HepG2 (cell line): ENCODE measurements at regions not wholly inside any gene's neighbourhood (a gene's known extent, or its start where the extent isn't known, plus 50 kb on each side); places are given as distances from the start of the nearest gene placed in this dataset.
A peak's percentile ranks its signal among the peaks of the same experiment; 100 is the strongest.

ENCODE experiments used
- ARNT ChIP-seq: fragments of 450-650 bp; IDR thresholded peaks from 2 replicates; pipeline ENCODE4 v1.6.1; 2017
- ASH2L ChIP-seq: fragments of 300-600, 200-600 bp; sonication (generic); IDR thresholded peaks from 2 replicates; pipeline ENCODE4 v1.7.0; 2017; ENCODE audit warnings: low read depth, mild to moderate bottlenecking, moderate library complexity, mixed read lengths, low read length; ENCODE audit not compliant: insufficient read length
- EEA1 ChIP-seq: sonication (generic); formaldehyde crosslinking; IDR thresholded peaks from 2 replicates; pipeline ENCODE4 v1.5.1; 2020; ENCODE audit warnings: mild to moderate bottlenecking, missing genetic modification reagents, borderline replicate concordance
- ELK4 ChIP-seq: sonication (generic); formaldehyde crosslinking; IDR thresholded peaks from 2 replicates; pipeline ENCODE4 v1.9.0; 2021; ENCODE audit warnings: missing genetic modification reagents, borderline replicate concordance
- FOXP1 ChIP-seq, 2 experiments: fragments of 450-650 bp in 1 of 2; IDR thresholded peaks; 2 replicates each; pipeline ENCODE4 v1.6.1; 2017 to 2018; ENCODE audit warnings: antibody characterized with exemption in 1 of 2
- JUND ChIP-seq: sonication (generic); formaldehyde crosslinking; IDR thresholded peaks from 2 replicates; pipeline ENCODE4 v1.8.0; 2022; ENCODE audit warnings: mild to moderate bottlenecking, missing genetic modification reagents
- KDM3A ChIP-seq: IDR thresholded peaks from 2 replicates; pipeline ENCODE4 v1.6.1; 2018; ENCODE audit warnings: low read depth, missing compliant biosample characterization
- MAFK ChIP-seq, 2 experiments: IDR thresholded peaks in 1 of 2; conservative IDR thresholded peaks in 1 of 2; 2 replicates each; pipeline ENCODE4 v1.6.1; 2011; ENCODE audit warnings: improper control_type of control experiment in 2 of 2, low read length in 2 of 2
- MNT ChIP-seq: fragments of 450-650 bp; IDR thresholded peaks from 2 replicates; pipeline ENCODE4 v1.6.1; 2016
- MXD1 ChIP-seq: sonication (generic); formaldehyde crosslinking; IDR thresholded peaks from 2 replicates; pipeline ENCODE4 v1.4.0; 2020; ENCODE audit warnings: mild to moderate bottlenecking, missing genetic modification reagents
- NR3C1 ChIP-seq: sonication (generic); formaldehyde crosslinking; IDR thresholded peaks from 2 replicates; pipeline ENCODE4 v1.4.0; 2020; ENCODE audit warnings: missing genetic modification reagents
- PLRG1 ChIP-seq: fragments of 450-650 bp; conservative IDR thresholded peaks from 2 replicates; pipeline ENCODE4 v1.6.1; 2016
- RBFOX2 ChIP-seq: fragments of 200-400 bp; formaldehyde crosslinking; IDR thresholded peaks from 2 replicates; pipeline ENCODE4 v1.6.1; 2017; ENCODE audit warnings: low read depth, mild to moderate bottlenecking, low read length
- TAF15 ChIP-seq: fragments of 200-400 bp; formaldehyde crosslinking; IDR thresholded peaks from one replicate; pipeline ENCODE4 v1.6.1; 2018; ENCODE audit warnings: mild to moderate bottlenecking, low read depth, low read length; ENCODE audit not compliant: poor library complexity, severe bottlenecking
- USF2 ChIP-seq, 2 experiments: sonication (generic) in 1 of 2; formaldehyde crosslinking in 1 of 2; IDR thresholded peaks; 2 replicates each; pipeline versions ENCODE4 v1.5.1 to v1.6.1; 2011 to 2020; ENCODE audit warnings: borderline replicate concordance in 1 of 2, low read depth in 1 of 2, low read length in 1 of 2, mild to moderate bottlenecking in 1 of 2, missing genetic modification reagents in 1 of 2, moderate library complexity in 1 of 2
- ZBTB14 ChIP-seq: sonication (generic); formaldehyde crosslinking; IDR thresholded peaks from 2 replicates; pipeline ENCODE4 v1.4.0; 2020; ENCODE audit warnings: missing genetic modification reagents
- ZBTB39 ChIP-seq: sonication (generic); formaldehyde crosslinking; IDR thresholded peaks from 2 replicates; pipeline ENCODE4 v1.5.0; 2020; ENCODE audit warnings: missing genetic modification reagents
- ZMAT5 ChIP-seq: sonication (generic); formaldehyde crosslinking; IDR thresholded peaks from 2 replicates; pipeline ENCODE4 v1.5.0; 2020; ENCODE audit warnings: mild to moderate bottlenecking, low read depth, missing genetic modification reagents, borderline replicate concordance
- ZNF570 ChIP-seq: sonication (generic); formaldehyde crosslinking; IDR thresholded peaks from 2 replicates; pipeline ENCODE4 v1.4.0; 2020; ENCODE audit warnings: mild to moderate bottlenecking, missing genetic modification reagents, borderline replicate concordance
- ZNF678 ChIP-seq: sonication (generic); formaldehyde crosslinking; IDR thresholded peaks from 2 replicates; pipeline ENCODE4 v1.4.0; 2020; ENCODE audit warnings: mild to moderate bottlenecking, missing genetic modification reagents
- ZSCAN21 ChIP-seq: sonication (generic); formaldehyde crosslinking; IDR thresholded peaks from 2 replicates; pipeline ENCODE4 v1.8.0; 2022; ENCODE audit warnings: mild to moderate bottlenecking, missing genetic modification reagents, moderate library complexity, borderline replicate concordance

GRCh38 chr20:60650087-60650486 lies 602.0 kb upstream of the CDH4 start (continued):
- TF ChIP-seq ZBTB39 (no peak), ARNT (no peak), RBFOX2 (no peak), USF2 (IDR thresholded peaks at IDR 0.05; ENCODE audit: low read depth, low read length) (no peak), USF2 (CRISPR knock-in tag; IDR thresholded peaks at IDR 0.05; ENCODE audit: borderline replicate concordance) (no peak), MXD1 (CRISPR knock-in tag) (no peak), JUND (no peak), ZNF570 (CRISPR knock-in tag) (no peak), PLRG1 (peak; percentile 88; the same call in 1 of the 2 replicates), MAFK (conservative IDR thresholded peaks at IDR 0.05 in 1 of 2, IDR thresholded peaks at IDR 0.05 in 1 of 2; ENCODE audit: low read length in 2 of 2) (no peak), EEA1 (no peak), KDM3A (CRISPR knock-in tag) (no peak), ZNF678 (CRISPR knock-in tag) (no peak), ASH2L (no peak), TAF15 (no peak), NR3C1 (CRISPR knock-in tag) (no peak), MNT (peak; percentile 2; the same call in 1 of the 2 replicates), ZSCAN21 (no peak), ELK4 (CRISPR knock-in tag) (no peak), ZBTB14 (CRISPR knock-in tag) (no peak), FOXP1 (IDR thresholded peaks at IDR 0.05) (0 out of 2 replicates have a peak, but pooled peaks have one; percentile 65), FOXP1 (CRISPR knock-in tag; IDR thresholded peaks at IDR 0.05) (no peak), ZMAT5 (CRISPR knock-in tag) (no peak)
